Body of pancreas (tissue), 4 donors: ENCODE measurements at regions not wholly inside any gene's neighbourhood (a gene's known extent, or its start where the extent isn't known, plus 50 kb on each side); places are given as distances from the start of the nearest gene placed in this dataset.

Source experiments
- ATAC-seq: fragments of 150-250 bp; one replicate; pipeline ENCODE4 v1.9.1; 2016
- DNase-seq, 4 donors: peaks; one replicate each; pipeline ENCODE4 v3.0.0-alpha.2; 2019
- H3K27ac ChIP-seq, 4 donors: fragments of 200-600 bp; sonication (generic); 1 replicate in 3 of 4; 2 replicates in 1 of 4; pipeline versions ENCODE4 v1.5.1 to v1.6.1; 2016 to 2019; ENCODE audit warnings: mild to moderate bottlenecking in 1 of 4, mixed read lengths in 1 of 4, moderate library complexity in 1 of 4
- H3K27me3 ChIP-seq, 2 donors: fragments of 200-600 bp; sonication (generic); one replicate each; pipeline ENCODE4 v1.6.0; 2016; ENCODE audit warnings: mild to moderate bottlenecking in 1 of 2
- H3K36me3 ChIP-seq, 2 donors: fragments of 200-600 bp; sonication (generic); replicated peaks in 1 of 2; 2 replicates each; pipeline ENCODE4 v1.5.1; 2016; ENCODE audit warnings: low read depth in 2 of 2; ENCODE audit not compliant: insufficient read depth in 1 of 2
- H3K4me1 ChIP-seq: fragments of 200-600 bp; sonication (generic); one replicate; pipeline ENCODE4 v1.6.0; 2016
- H3K4me3 ChIP-seq, 2 donors: fragments of 200-600 bp; sonication (generic); 1 replicate in 1 of 2; 2 replicates in 1 of 2; pipeline ENCODE4 v1.5.1; 2016 to 2019
- H3K9me3 ChIP-seq, 3 donors: fragments of 200-600 bp; sonication (generic); 1 replicate in 2 of 3; 2 replicates in 1 of 3; pipeline ENCODE4 v1.5.1; 2016
- CTCF ChIP-seq, 7 experiments: fragments of 450-650 bp in 4 of 7; fragments of 200-600 bp in 3 of 7; sonication (generic) in 3 of 7; IDR thresholded peaks; one replicate each; pipeline ENCODE4 v1.5.1; 2016 to 2019; ENCODE audit warnings: antibody characterized with exemption in 7 of 7
- POLR2A ChIP-seq, 3 donors: fragments of 450-650 bp; IDR thresholded peaks; one replicate each; pipeline ENCODE4 v1.6.1; 2016; ENCODE audit warnings: antibody characterized with exemption in 3 of 3, mild to moderate bottlenecking in 2 of 3
- WGBS, 2 donors: methylation state at CpG; one replicate each; pipeline ENCODE4 v1.1.5; 2017; 5-methylcytosine and 5-hydroxymethylcytosine counted together
- intact Hi-C: fragments of 100-400 bp; cut with DNase I; formaldehyde crosslinking; loops from one replicate; pipeline ENCODE4 v1.15.1; 2023

DNA sequence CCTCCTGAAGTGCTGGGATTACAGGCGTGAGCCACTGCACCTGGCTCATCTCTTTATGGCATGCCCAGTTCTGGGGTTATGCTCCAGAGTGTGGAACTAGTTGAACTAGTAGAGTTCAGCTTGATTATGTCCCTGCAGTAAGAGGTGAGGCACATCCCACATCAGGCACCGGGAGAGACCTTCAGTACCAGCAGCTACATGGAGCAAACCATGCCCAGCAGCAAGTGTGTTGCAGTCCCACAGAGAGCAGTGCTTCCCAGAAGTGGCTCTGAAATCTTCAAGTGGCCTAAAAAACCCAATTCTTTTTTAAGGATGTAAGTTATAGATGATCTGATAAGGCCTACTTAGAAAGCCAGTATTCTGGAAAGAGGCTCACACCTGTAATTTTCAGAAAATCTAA lies 331.9 kb upstream of the PRKCQ start:
- H3K9me3 ChIP-seq, result no peaks in the 10 kb centered on the region
- no peak for ATAC-seq
- DNase-seq, result no peak
- H3K4me1 ChIP-seq, result no peaks in the 10 kb centered on the region
- no peaks in the 10 kb centered on the region for H3K27me3 ChIP-seq
- H3K36me3 ChIP-seq, result no peaks in the 10 kb centered on the region
- 95 to 100% methylated on average over 2 of the region's 2 CpGs for WGBS, 2 donors
- H3K4me3 ChIP-seq, result no peak overlapping the region
- intact Hi-C loops, result loop anchor here (10.0 kb wide), 1 partner anchor 513 kb away; no protein-coding TSS in a partner anchor
- H3K27ac ChIP-seq, result no peak overlapping the region
- TF ChIP-seq CTCF (IDR thresholded peaks at IDR 0.05), result no peak
- TF ChIP-seq POLR2A (IDR thresholded peaks at IDR 0.05), result no peak

DNA sequence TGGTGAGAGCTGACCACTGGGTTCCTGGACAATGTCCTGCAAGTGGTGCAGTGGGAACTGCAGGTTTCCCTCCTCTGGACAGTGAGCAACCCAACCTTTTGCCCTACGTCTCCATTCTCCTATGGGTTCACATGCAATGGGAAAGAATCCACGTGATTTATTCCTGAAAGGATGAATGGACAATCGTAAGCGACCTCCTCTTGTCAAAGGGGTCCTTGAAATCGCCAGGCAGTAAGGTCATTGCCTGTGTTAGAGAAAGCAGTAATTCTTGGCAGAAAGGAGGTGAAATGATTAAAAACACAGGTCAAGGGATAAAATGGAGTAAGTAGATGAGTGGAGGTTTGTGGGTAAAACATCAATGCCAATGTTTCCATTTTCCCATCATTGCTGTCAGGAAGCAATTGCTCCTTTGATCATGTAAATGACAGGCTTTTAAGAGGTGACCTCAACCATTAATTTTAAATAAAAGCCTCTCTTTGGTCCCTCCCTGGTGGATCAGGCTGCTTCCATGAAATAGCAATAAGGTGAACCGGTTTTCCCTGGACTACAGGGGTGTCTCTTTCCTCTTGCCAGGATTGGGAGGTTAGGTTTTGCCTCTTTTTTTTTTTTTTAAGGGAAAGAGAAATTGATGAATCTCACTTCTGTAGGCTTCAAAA lies 330.0 kb upstream of the PRKCQ start:
- no peaks in the 10 kb centered on the region for H3K9me3 ChIP-seq
- DNase-seq, result no peak
- WGBS, 2 donors, result 79 to 80% methylated on average over 6 of the region's 6 CpGs
- no peak overlapping the region for H3K27ac ChIP-seq
- no peak overlapping the region for H3K4me3 ChIP-seq
- no peak for TF ChIP-seq CTCF (IDR thresholded peaks at IDR 0.05)
- no peak for TF ChIP-seq POLR2A (IDR thresholded peaks at IDR 0.05)
- no peak for ATAC-seq
- no peaks in the 10 kb centered on the region for H3K36me3 ChIP-seq
- no peaks in the 10 kb centered on the region for H3K4me1 ChIP-seq
- H3K27me3 ChIP-seq, result no peaks in the 10 kb centered on the region
- intact Hi-C loops, result loop anchor here (10.0 kb wide), 1 partner anchor 515 kb away; no protein-coding TSS in a partner anchor

DNA sequence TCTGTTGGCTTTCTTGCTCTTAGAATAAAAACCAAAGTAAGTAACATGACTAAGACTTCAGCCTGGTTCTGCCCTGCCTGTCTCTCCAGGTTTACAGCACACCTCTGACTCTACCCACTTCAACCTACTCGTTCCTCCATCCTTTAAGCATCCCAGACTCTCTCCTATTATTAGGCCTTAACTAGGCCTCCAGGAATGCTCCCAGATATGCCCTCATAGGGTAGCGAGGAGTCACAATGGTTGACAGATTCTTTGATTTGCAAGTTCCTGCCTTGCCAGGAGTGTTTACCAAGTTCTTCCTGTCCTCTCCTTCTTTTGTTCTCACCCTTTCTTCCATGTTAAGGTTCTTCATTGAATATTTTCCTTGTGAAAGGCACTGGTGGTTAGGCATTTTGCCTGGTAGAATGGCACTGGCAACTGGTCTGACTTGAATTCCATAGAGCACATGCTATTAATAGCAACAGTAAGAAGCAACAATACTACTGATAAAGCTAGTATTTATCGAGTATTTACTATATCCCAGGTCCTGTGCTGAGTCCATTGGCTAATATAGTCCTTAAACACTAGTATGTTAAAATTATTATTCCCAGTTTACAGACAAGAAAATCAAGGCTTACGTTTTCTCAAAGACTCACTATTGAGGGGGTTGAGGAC lies 327.9 kb upstream of the PRKCQ start:
- DNase-seq (no peak), ATAC-seq (no peak)
- no peaks in the 10 kb centered on the region for H3K9me3 ChIP-seq
- no peak overlapping the region for H3K4me3 ChIP-seq
- WGBS, 2 donors, result 62 to 78% methylated on average over 4 of the region's 4 CpGs
- intact Hi-C loops, result no loop called here
- H3K27ac ChIP-seq, result no peak overlapping the region
- H3K27me3 ChIP-seq, result no peaks in the 10 kb centered on the region
- no peaks in the 10 kb centered on the region for H3K36me3 ChIP-seq
- no peaks in the 10 kb centered on the region for H3K4me1 ChIP-seq
- TF ChIP-seq CTCF (IDR thresholded peaks at IDR 0.05) (no peak), POLR2A (IDR thresholded peaks at IDR 0.05) (no peak)

DNA sequence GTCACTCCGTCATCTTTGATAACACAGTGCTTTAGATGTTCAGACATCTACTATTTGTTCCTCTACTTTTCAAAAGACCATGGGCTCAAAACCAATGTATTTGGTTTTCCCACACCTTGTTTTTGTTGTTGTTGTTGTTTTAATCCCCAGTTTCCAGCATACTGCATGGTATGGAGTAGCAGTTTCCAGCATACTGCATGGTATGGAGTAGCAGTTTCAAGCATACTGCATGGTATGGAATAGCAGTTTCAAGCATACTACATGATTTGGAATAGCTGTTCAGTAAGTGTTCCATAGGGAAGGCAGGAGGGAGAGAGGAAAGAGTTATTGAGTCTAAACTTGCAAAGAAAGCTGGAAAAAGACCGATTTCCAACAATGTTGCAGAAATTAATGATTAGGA lies 314.3 kb upstream of the PRKCQ start:
- WGBS, 2 donors, result 69 to 71% methylated on average over 2 of the region's 2 CpGs
- no peaks in the 10 kb centered on the region for H3K36me3 ChIP-seq
- TF ChIP-seq POLR2A (IDR thresholded peaks at IDR 0.05) (no peak), CTCF (IDR thresholded peaks at IDR 0.05) (no peak)
- no peaks in the 10 kb centered on the region for H3K27me3 ChIP-seq
- ATAC-seq (no peak), DNase-seq (no peak)
- H3K4me3 ChIP-seq, result no peak overlapping the region
- H3K4me1 ChIP-seq, result peaks cover 4% of the 10 kb centered on the region
- intact Hi-C loops, result no loop called here
- no peaks in the 10 kb centered on the region for H3K9me3 ChIP-seq
- H3K27ac ChIP-seq, result no peak overlapping the region

DNA sequence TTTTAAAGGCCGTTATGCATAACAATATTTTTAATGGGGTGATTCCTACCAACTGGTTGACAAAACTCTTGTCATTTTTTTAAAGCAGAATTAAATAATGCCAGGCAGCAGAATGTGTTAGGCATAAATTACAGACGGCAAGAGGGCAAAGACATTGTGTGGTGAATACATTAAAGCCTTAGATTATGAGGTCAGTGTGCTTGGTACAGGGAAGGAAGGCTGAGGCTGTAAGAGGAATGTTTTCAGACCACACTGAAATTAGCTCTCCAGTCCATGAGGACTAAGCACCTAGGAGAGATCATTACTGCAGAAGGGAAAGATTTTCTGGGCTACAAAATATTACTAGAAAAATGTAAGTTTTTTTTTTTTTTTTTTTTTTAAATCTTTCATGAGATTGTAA lies 312.8 kb upstream of the PRKCQ start:
- Histone ChIP-seq H3K27me3 (no peaks in the 10 kb centered on the region), H3K4me3 (no peak overlapping the region), H3K36me3 (no peaks in the 10 kb centered on the region), H3K27ac (no peak overlapping the region), H3K9me3 (no peaks in the 10 kb centered on the region), H3K4me1 (peaks cover 4% of the 10 kb centered on the region)
- TF ChIP-seq CTCF (IDR thresholded peaks at IDR 0.05), result no peak
- no peak for TF ChIP-seq POLR2A (IDR thresholded peaks at IDR 0.05)
- DNase-seq, result no peak
- 66 to 68% methylated on average over 2 of the region's 2 CpGs for WGBS, 2 donors
- ATAC-seq, result no peak
- intact Hi-C loops, result no loop called here
